HG02571 (cell line): ENCODE measurements at regions not wholly inside any gene's neighbourhood (a gene's known extent, or its start where the extent isn't known, plus 50 kb on each side); places are given as distances from the start of the nearest gene placed in this dataset.

ENCODE experiments used
- ATAC-seq: cut with Tn5 transposase; IDR thresholded peaks from one replicate; pipeline ENCODE4 v1.9.1; 2021; ENCODE audit warnings: mild to moderate bottlenecking, moderate library complexity; ENCODE audit not compliant: unreplicated experiment

DNA sequence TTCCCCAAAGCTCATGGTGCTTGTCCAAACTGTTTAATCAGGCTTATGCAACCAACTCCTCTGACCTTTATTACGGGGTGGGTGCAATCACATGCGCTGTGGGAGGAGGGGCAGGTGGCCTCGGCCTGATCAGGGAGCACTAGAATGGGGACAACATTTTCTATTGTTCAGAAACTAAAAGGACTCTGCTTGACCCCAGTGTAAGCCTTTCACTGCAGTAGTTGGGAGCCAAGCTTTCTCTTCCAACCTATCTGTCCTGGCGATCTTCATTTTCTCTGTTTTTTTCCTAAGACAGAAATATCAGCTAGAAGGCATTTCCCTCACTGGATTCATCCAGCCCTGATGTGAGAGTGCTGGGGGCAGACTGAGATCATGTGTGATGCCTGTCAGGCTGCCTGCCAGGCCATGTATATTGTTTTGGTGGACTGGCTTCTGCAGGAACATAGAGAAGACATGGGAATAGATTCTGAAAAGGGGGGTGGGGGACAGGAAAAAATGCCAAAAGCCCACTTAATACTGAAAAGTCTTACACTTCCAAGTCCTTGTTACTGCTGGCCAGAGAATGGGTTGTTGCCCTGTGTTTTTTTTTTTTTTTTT lies 627.0 kb upstream of the TBL1XR1 start:
- ATAC-seq: no peak

GRCh38 chr3:177824841-177825240 lies 627.6 kb upstream of the TBL1XR1 start:
- ATAC-seq: no peak

DNA sequence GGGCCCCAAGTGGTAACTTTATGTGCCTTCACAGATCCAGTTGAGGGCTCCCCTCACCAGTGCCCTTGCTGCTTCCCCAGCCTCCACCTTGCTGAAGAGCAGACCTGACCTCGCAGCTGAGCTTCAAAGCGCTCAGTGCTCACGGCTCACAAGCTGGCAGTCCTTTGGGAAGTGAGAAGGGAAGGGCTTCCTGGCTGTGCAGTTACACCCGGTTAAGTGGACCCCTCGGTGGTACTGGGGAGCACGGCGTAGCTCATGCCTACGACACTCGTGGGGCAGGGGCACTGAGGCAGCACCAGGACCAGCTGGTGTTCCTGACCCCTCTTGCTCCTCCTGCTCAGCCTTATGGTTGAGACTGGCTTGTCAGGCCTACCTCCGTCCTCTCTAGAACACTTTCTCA lies 629.0 kb upstream of the TBL1XR1 start:
- no peak for ATAC-seq

- no peak for ATAC-seq
These were observed 630.4 kb upstream of the TBL1XR1 start for GRCh38 chr3:177827511-177828207.

DNA sequence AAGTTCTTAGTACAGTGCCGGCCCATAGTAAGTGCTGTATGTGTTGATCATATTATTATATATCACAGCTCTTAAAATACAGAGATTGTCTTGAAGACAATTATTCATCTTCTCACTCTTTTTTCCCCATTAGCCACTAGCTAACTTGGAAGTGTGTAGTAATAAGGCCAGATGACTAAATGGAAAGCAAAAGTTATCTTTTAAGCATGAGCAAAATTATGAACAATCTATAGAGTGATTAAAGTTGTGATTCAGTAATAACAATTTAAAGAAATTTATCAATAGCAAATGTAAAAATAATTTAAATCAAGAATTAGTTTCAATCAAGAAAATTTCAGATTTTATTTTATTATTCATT lies 630.9 kb upstream of the TBL1XR1 start:
- ATAC-seq: no peak

- ATAC-seq: no peak
These were observed 633.1 kb upstream of the TBL1XR1 start for GRCh38 chr3:177830411-177830849.

- ATAC-seq: no peak
These were observed 634.1 kb upstream of the TBL1XR1 start for GRCh38 chr3:177831361-177831760.

DNA sequence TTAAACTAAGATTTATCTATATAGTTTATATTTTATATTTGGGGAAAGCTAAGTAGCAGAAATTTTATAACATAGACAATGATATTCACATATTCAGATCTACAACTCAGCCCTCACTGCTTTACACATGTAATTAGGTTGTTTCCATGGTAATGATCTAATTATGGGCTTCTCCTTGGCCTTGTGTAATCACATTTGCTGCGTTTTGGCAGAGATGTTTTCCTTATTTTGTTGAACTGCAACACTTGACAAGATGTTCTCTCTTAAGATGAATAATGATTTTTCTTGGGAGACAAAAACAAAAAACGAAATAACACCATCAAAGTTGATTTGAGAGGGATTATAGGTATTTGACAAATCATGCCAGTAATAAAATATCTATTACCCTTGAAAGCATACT lies 635.6 kb upstream of the TBL1XR1 start:
- ATAC-seq: no peak

DNA sequence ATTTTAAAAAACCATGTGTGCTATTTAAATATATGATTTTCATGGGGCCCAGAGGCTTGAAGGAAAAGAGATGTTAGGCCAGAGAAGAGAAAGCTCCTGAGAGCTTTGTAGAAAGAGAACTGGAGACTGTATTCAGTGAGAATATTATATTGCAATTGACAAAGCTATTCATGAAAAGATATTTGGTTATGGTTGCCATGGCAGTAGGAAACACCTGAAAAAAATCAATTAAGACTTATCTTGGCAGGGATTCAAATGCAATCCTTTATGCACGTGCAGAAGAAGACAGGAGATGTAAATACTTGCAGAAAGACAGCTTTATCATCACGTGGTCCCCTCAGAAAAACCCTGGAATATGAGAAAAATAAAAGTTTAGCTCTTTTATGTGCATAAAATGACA lies 636.0 kb upstream of the TBL1XR1 start:
- no peak for ATAC-seq

DNA sequence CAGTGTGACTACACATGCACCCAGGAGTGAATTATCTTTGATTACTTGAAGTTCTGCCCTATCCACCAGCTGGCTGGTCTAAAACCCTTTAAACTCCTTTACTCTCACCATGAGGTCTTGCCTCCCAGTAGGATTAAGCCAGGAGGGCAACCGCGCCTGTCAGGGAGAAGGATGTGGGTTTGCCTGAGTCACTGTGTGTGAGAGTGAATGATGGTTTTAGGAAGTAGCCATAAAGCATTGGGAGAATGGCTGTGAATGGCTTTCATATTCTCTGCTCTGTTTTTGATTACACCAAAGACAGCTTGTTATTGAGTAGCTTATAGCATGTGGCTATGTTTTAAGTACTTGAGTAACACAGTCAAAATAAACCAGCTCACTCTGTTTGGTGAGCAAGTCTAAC lies 637.7 kb upstream of the TBL1XR1 start:
- no peak for ATAC-seq

- ATAC-seq: no peak
These were observed 638.6 kb upstream of the TBL1XR1 start for GRCh38 chr3:177835917-177836316.

DNA sequence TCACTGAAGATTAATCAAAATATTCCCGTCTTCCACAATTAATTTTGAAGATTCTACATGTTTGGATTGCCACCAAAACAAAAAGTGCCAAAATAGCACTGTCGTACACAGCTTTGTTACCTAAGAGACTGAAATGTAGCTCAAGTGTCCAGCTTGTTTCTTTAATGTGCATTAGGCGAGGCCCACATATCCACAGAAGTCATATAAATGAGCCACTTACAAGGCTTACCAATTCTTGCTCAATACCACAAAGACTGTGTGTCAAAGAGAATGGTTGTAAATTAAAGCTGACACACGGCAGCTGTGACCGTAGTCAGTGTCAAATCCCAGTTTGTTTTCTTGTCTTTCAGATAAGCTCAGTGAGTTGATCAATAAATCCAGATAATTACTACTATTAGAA lies 639.4 kb upstream of the TBL1XR1 start:
- ATAC-seq: no peak

- no peak for ATAC-seq
These were observed 640.8 kb upstream of the TBL1XR1 start for GRCh38 chr3:177837951-177838655.

- ATAC-seq: no peak
These were observed 641.6 kb upstream of the TBL1XR1 start for GRCh38 chr3:177838766-177839350.

- no peak for ATAC-seq
These were observed 645.0 kb upstream of the TBL1XR1 start for GRCh38 chr3:177842302-177842701.

GRCh38 chr3:177842743-177843734 lies 645.8 kb upstream of the TBL1XR1 start:
- ATAC-seq: no peak

- ATAC-seq: no peak
These were observed 654.9 kb upstream of the TBL1XR1 start for GRCh38 chr3:177852001-177852807.

DNA sequence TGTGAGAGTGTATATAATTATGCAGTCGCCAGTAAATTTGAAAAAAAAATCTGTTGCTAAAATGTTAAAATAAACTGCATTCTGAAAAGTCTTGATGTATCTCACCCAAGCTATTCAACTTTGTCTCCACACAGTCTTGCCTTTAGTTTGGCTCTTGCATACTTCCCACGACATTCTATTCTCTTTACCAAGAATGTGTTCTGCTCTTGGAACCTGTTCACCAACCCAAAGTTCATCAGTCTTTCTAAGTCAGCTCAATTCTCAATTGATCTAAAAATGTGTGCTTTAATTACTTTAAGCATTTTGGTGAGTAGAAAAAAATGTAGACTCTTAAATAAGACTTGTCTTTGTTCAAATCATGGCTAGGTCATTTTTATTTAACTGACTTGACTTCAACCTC lies 657.7 kb upstream of the TBL1XR1 start:
- ATAC-seq: no peak

- ATAC-seq: no peak
These were observed 662.9 kb upstream of the TBL1XR1 start for GRCh38 chr3:177860184-177860583.

DNA sequence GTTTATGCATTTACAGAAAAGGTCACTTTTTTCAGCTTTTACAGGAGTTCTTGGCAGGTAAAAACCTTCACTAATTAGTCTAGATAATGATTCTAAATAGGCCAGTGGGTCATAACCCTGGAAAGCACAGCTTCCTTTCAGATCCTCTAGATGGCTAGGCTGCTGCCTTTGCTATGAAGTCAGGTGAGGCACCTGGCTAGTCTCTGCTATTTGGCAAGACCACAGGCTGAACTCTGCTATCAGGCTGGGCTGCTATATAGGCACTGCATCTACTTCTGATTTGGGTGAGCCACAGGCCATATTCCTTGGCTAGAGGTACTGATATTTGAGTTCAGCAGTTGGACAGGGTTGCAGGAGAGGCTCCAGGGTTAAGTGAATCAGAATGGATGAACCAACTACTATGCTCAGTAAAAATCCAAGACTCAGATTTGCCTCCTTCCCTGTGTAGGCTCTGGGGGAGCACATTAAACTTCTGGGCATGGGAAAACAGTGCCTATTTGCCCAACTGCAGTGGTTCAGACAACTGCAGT lies 665.7 kb upstream of the TBL1XR1 start:
- no peak for ATAC-seq
